Fibroblast of pulmonary artery (primary cell): ENCODE measurements at regions not wholly inside any gene's neighbourhood (a gene's known extent, or its start where the extent isn't known, plus 50 kb on each side); places are given as distances from the start of the nearest gene placed in this dataset.

Experiments
- DNase-seq: peaks from one replicate; pipeline ENCODE4 v3.0.0-alpha.2; 2010; ENCODE audit warnings: low read depth
- H3K4me3 ChIP-seq: replicated peaks from 2 replicates; pipeline ENCODE4 v1.5.1; 2011; ENCODE audit warnings: low read depth, mild to moderate bottlenecking, control low read depth, low read length, moderate library complexity
- TF ChIP-seq, protein P1 (sequence below): IDR thresholded peaks from 2 replicates; pipeline ENCODE4 v1.5.1; 2011; ENCODE audit warnings: mild to moderate bottlenecking, control low read depth, low read length, inconsistent platforms; ENCODE audit errors: missing control alignments

DNA sequence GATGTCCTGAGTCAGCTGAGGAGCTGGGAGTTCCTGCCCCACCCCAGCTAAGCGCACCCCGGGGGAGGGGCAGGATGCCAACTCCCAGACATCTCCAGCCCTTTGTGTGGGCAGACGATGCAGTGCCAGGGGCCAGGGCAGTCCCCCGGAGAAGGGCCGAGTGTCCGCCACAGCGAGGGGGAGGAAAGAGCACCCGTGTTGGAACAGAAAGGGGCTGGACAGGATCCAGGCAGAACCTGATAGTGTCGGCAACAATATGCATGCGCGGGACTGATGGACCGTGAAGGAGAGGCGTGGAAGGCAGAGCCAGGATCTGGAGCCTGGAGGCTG is 1434.7 kb downstream of the BRD1 start:
- DNase-seq = no peak
- TF ChIP-seq, protein P1, sequence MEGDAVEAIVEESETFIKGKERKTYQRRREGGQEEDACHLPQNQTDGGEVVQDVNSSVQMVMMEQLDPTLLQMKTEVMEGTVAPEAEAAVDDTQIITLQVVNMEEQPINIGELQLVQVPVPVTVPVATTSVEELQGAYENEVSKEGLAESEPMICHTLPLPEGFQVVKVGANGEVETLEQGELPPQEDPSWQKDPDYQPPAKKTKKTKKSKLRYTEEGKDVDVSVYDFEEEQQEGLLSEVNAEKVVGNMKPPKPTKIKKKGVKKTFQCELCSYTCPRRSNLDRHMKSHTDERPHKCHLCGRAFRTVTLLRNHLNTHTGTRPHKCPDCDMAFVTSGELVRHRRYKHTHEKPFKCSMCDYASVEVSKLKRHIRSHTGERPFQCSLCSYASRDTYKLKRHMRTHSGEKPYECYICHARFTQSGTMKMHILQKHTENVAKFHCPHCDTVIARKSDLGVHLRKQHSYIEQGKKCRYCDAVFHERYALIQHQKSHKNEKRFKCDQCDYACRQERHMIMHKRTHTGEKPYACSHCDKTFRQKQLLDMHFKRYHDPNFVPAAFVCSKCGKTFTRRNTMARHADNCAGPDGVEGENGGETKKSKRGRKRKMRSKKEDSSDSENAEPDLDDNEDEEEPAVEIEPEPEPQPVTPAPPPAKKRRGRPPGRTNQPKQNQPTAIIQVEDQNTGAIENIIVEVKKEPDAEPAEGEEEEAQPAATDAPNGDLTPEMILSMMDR = no peak
- H3K4me3 ChIP-seq = no peak overlapping the region

DNA sequence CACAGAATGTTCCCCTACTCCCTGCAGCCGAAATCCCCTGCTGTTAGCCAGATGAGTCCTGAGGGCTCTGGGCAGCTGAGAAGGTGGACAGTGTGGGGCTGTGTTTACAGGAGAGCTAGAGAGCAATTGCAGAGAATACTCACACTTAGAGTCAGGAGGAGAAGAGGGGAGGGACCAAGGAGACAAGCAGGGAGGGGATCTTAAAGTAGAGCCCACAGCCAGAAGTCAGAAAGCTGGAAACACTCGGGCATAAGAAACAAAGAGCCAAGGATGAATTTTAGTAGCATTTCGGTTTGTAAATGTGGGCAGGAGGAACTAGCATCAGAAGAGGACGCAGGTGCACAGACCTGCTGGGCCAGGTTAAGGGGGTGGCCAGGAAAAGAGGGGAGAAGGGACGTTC is 1435.9 kb downstream of the BRD1 start:
- H3K4me3 ChIP-seq = no peak overlapping the region
- TF ChIP-seq, protein P1 = no peak
- DNase-seq = no peak

DNA sequence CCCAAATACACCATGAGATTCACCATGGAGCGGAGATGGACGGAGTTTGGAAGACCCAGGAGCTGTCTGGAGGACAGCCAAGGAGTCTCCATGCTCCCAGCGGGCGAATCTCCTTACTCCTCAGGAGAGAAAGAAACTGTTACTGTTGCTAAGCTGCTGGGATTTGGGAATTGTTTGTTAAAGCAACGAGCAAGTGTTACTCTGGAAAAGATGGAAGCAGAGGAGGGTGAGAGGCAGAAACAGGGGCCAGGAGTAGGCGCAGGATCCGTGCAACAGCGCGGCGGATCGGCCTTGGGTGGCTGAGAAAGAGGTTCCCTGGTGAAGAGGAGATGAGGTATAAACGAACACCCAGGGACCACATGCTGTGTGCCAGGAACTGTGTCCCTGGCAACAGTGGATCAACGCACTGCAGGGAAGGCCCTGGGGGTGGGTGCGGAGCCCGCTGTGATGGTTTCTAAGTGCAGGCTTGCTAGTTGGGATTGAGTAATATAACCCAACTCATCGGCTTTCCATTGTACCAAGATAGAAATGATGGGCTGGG is 1436.4 kb downstream of the BRD1 start:
- DNase-seq = no peak
- TF ChIP-seq, protein P1 = no peak
- H3K4me3 ChIP-seq = no peak overlapping the region

DNA sequence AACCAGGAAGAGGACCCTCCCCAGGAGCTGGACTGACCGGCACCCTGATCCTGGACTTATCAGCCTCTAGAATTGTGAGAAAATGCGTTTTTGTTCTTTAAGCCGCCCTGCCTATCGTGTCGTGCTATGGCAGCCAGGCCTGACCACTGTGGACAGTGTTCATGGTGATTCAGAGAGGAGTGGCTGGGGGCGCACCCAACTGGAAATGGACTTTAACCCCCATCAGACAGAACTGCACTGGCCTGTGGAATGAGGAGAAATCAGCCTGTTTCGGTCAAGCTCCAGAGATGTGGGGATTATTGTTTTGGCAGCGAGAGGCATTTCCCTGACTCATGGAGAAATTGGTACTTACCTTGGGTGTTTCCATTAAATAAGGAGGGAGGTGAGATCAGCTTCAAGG is 1437.8 kb downstream of the BRD1 start:
- H3K4me3 ChIP-seq = no peak overlapping the region
- TF ChIP-seq, protein P1 = no peak
- DNase-seq = no peak

DNA sequence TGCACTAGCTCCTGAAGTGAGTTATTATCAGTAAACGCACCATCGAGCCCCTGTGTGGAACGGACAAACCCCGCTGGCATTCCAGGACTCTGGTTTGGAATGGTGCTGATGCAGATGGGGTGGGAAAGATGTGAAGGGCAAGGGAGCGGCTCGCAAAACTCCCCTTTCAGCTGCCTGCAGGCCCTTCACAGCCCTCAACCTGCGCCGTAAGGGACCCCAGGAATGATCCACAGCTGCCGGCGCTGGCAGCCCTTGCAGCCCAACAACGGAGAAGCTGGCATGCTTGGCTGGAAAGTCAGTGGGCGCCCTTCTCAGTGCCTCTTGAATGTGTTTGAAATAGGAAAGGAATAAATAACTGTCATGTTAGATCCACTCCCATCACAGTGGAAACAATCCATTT is 1445.5 kb downstream of the BRD1 start:
- no peak for DNase-seq
- TF ChIP-seq, protein P1 = no peak
- H3K4me3 ChIP-seq = no peak overlapping the region

DNA sequence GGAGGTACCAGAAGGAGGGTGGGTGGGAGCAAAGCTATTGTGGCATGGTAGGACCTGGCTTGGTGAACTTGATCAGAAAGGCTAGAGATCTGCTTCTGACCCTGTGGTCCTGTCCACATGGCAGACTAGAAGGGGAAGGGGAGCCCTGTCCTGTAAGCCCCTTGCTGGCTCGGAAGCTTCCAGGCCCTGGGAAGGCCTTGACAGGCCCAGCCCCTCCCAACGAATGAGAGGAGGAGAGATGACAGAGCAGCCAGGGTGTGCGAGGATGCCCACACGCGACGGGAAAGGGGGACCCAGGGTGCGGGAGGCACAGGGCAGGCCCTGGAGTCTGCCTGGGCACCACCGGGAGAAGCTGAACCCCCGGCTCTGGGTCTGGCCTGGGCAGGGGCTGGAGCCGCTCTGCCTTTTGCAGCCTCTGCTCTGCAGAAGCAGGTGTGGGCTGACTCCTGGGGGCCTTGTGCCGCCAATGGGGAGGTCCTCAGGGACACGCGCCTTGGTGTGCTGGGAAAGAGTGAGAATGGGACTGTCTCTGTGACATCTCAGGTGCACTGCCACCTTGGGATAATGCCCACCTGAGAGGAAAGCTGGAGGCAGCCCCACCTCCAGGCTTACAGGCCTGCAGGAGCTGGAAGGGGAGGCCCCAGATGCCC is 1447.5 kb downstream of the BRD1 start:
- H3K4me3 ChIP-seq = no peak overlapping the region
- TF ChIP-seq, protein P1 = no peak
- no peak for DNase-seq

DNA sequence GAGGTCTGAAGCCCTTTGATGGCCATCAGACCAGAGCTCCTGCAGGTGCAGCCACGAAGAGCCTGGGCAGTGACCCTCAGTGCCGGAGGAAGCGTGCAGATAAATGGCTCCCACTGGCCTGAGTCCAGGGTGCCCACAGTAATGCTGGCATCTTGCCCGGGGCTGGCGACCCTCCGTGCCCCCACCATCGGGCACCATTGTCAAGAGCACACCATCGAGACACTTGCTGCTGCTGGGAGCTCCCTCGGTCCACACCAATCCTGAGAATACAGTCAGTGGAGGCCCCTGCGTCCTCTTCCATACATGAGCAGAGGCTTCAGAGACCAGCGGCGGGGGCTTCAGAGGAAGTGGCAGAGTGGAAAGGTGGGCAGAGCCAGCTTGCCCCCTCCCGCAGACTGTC is 1448.3 kb downstream of the BRD1 start:
- no peak for DNase-seq
- no peak overlapping the region for H3K4me3 ChIP-seq
- TF ChIP-seq, protein P1 = no peak
